Natural killer cell treated with Interleukin-12 subunit alpha and Interleukin-12 subunit beta and Interleukin-15 and Interleukin-18, amount 100 ng/mL, for 72 hours (primary cell): ENCODE measurements at regions not wholly inside any gene's neighbourhood (a gene's known extent, or its start where the extent isn't known, plus 50 kb on each side); places are given as distances from the start of the nearest gene placed in this dataset.

Source experiments
- ATAC-seq, 2 donors: fragments of 150-1000 bp; cut with Tn5 transposase in 1 of 2; sonication (Bioruptor Pico), chemical (Tn5 transposase) in 1 of 2; 2 replicates each; pipeline ENCODE4 v1.10.0; 2021
- DNase-seq: peaks from one replicate; pipeline ENCODE4 v3.0.0; 2022; ENCODE audit warnings: low spot score
- H3K27ac Mint-ChIP-seq, 2 donors: 1 replicate in 1 of 2; 2 replicates in 1 of 2; pipeline ENCODE4 v1.8.0; 2022; ENCODE audit warnings: mixed read lengths in 2 of 2, mild to moderate bottlenecking in 1 of 2, moderate library complexity in 1 of 2
- H3K27me3 Mint-ChIP-seq, 2 donors: 1 replicate in 1 of 2; 2 replicates in 1 of 2; pipeline ENCODE4 v1.8.0; 2022; ENCODE audit warnings: mixed read lengths in 2 of 2
- H3K36me3 Mint-ChIP-seq: one replicate; pipeline ENCODE4 v1.8.0; 2022; ENCODE audit warnings: mixed read lengths
- H3K4me1 Mint-ChIP-seq, 2 donors: 1 replicate in 1 of 2; 2 replicates in 1 of 2; pipeline ENCODE4 v1.8.0; 2022; ENCODE audit warnings: low read depth in 2 of 2, mixed read lengths in 2 of 2, mild to moderate bottlenecking in 1 of 2
- H3K4me3 Mint-ChIP-seq: one replicate; pipeline ENCODE4 v1.8.0; 2022; ENCODE audit warnings: mixed read lengths
- H3K9me3 Mint-ChIP-seq: 2 replicates; pipeline ENCODE4 v1.8.0; 2022; ENCODE audit warnings: mixed read lengths

DNA sequence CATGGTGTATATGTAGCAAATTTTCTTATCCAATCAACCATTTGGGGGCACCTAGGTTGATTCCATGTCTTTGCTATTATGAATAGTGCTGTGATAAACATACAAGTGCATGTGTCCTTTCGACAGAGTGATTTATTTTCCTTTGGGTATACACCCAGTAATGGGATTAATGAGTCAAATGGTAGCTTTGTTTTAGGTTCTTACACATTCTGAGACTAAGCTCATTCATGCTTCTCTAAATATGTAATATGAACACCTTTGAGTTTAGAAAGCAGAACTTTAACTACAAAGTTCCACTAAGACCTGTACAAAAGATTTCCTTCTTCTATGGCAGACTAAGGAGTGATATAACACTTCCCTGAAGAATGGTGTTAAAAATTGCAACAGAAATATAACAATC lies 627.0 kb downstream of the KCNA4 start:
- Mint-ChIP-seq H3K4me1 (no peaks in the 10 kb centered on the region), H3K36me3 (no peaks in the 10 kb centered on the region), H3K4me3 (no peak overlapping the region), H3K27me3 (no peaks in the 10 kb centered on the region), H3K9me3 (no peaks in the 10 kb centered on the region), H3K27ac (no peak overlapping the region)
- ATAC-seq (no peak), DNase-seq (no peak)

- no peak overlapping the region for H3K4me3 Mint-ChIP-seq
- H3K4me1 Mint-ChIP-seq, result no peaks in the 10 kb centered on the region
- H3K9me3 Mint-ChIP-seq, result peaks cover 13% of the 10 kb centered on the region
- DNase-seq, result no peak
- peaks cover 15% of the 10 kb centered on the region for H3K36me3 Mint-ChIP-seq
- no peak for ATAC-seq
- no peak overlapping the region for H3K27ac Mint-ChIP-seq
- H3K27me3 Mint-ChIP-seq, result no peaks in the 10 kb centered on the region
Observed at GRCh38 chr11:29373725-29374124, 643.1 kb downstream of the KCNA4 start.

GRCh38 chr11:29368126-29368525 lies 648.7 kb downstream of the KCNA4 start:
- Mint-ChIP-seq H3K27me3 (no peaks in the 10 kb centered on the region), H3K4me1 (no peaks in the 10 kb centered on the region), H3K4me3 (no peak overlapping the region), H3K27ac (no peak overlapping the region), H3K36me3 (peaks cover 9% of the 10 kb centered on the region), H3K9me3 (peaks cover 16% of the 10 kb centered on the region)
- DNase-seq (no peak), ATAC-seq (no peak)

- no peaks in the 10 kb centered on the region for H3K27me3 Mint-ChIP-seq
- no peak for DNase-seq
- H3K4me3 Mint-ChIP-seq, result no peak overlapping the region
- H3K27ac Mint-ChIP-seq, result no peak overlapping the region
- H3K4me1 Mint-ChIP-seq, result no peaks in the 10 kb centered on the region
- peaks cover 15% of the 10 kb centered on the region for H3K9me3 Mint-ChIP-seq
- no peak for ATAC-seq
- H3K36me3 Mint-ChIP-seq, result peaks cover 6% of the 10 kb centered on the region
Observed at GRCh38 chr11:29364006-29364405, 652.8 kb downstream of the KCNA4 start.

GRCh38 chr11:29361369-29361768 lies 655.5 kb downstream of the KCNA4 start:
- peaks cover 11% of the 10 kb centered on the region for H3K9me3 Mint-ChIP-seq
- H3K4me3 Mint-ChIP-seq, result no peak overlapping the region
- ATAC-seq (no peak), DNase-seq (no peak)
- H3K27ac Mint-ChIP-seq, result no peak overlapping the region
- H3K27me3 Mint-ChIP-seq, result no peaks in the 10 kb centered on the region
- H3K4me1 Mint-ChIP-seq, result no peaks in the 10 kb centered on the region
- H3K36me3 Mint-ChIP-seq, result peaks cover 6% of the 10 kb centered on the region

GRCh38 chr11:29353833-29354232 lies 663.0 kb downstream of the KCNA4 start:
- Mint-ChIP-seq H3K4me1 (no peaks in the 10 kb centered on the region), H3K27ac (no peak overlapping the region), H3K9me3 (no peaks in the 10 kb centered on the region), H3K36me3 (no peaks in the 10 kb centered on the region), H3K4me3 (no peak overlapping the region), H3K27me3 (no peaks in the 10 kb centered on the region)
- ATAC-seq (no peak), DNase-seq (no peak)

DNA sequence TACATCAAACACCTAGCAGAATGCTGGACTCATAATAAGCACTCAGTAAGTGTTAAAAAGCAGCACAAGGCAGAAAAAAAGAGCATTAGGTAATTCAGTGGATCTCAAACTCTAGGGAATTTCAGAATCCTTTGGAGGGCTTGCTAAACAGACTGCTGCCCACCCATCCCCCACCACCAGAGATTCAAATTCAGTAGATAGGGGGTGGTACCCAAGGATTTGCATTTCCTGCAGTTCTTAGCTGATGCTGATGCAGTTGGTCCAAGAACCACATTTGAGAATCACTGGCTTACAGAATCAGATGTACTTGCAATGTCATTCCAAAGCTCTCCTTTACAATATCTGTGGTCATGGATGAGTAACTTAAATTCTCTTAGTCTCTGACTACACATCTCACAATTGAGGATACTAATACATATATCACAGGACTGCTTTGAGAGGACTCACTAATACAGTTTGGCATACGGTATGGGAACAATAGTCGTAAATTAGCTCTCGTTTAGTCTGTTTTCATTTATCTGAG lies 664.5 kb downstream of the KCNA4 start:
- H3K36me3 Mint-ChIP-seq, result no peaks in the 10 kb centered on the region
- H3K4me3 Mint-ChIP-seq, result no peak overlapping the region
- no peaks in the 10 kb centered on the region for H3K4me1 Mint-ChIP-seq
- DNase-seq, result no peak
- H3K27me3 Mint-ChIP-seq, result no peaks in the 10 kb centered on the region
- H3K27ac Mint-ChIP-seq, result no peak overlapping the region
- H3K9me3 Mint-ChIP-seq, result no peaks in the 10 kb centered on the region
- no peak for ATAC-seq

DNA sequence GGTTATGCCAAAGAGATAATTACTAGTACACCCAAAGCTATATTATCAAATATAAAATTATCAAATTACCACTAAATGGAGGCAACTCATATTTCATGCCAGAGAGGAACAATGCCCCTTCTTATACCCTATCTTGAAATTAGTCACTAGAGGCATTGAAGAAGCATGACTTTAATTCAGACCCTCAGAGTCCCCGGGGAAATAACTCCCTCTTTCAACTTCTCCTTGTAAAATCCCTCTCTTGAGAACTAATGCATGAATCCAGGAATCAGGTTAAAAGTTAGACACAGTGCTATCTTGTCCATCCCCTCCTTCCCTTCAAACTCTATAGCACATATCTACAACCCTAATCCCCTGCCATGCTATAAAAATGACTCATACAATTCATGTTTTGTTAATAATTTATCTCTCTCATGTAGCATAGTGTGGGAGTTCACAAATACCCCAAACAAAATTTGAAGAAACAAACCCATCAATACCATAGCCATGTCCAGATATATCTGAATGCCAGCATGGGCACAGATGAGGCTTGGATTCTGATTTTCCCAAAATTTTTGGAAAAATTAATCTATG lies 665.4 kb downstream of the KCNA4 start:
- Mint-ChIP-seq H3K27ac (no peak overlapping the region), H3K9me3 (no peaks in the 10 kb centered on the region), H3K36me3 (no peaks in the 10 kb centered on the region), H3K27me3 (no peaks in the 10 kb centered on the region), H3K4me3 (no peak overlapping the region), H3K4me1 (no peaks in the 10 kb centered on the region)
- ATAC-seq (no peak), DNase-seq (no peak)

- DNase-seq (no peak), ATAC-seq (no peak)
- Mint-ChIP-seq H3K36me3 (no peaks in the 10 kb centered on the region), H3K4me1 (no peaks in the 10 kb centered on the region), H3K4me3 (no peak overlapping the region), H3K27ac (no peak overlapping the region), H3K9me3 (no peaks in the 10 kb centered on the region), H3K27me3 (no peaks in the 10 kb centered on the region)
Observed at GRCh38 chr11:29343465-29344333, 673.1 kb downstream of the KCNA4 start.

DNA sequence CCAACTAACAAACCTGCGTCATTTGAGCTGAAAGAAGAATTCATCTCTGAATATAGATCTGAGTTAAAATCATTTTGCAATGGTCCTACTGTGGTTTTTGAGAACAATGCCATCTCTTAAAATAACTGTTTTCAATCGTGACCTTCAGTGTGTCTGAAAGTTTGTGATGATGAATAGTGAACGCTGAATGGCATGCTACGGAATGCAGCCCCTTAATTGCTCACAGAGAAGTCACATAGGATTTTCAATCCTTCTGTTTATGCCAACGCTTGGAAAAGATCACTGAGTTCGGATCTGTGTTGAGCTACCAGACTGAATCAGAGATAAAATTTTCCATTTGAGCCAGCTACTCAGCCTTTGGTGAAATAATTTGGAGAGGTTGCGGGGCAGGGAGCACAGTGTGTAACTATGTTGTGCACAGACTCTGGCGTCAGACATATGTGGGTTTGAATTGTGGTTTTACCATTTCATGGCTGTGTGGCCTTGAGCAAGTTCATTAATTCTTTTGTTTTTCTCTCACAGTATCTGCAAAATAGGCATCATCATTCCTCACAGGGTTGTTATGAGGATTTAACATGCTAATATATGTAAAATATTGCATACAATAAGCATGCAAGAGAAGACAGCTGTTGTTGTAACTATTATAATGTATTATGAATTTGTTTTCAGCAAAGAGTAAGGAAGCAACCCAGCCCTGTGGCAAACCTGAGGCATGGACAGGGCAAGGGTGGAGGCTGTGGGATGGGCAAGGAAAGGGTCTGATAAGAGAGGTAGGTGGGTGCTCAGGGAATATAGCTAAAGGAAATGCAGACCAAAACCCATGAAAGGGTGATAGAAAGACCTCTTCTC lies 679.9 kb downstream of the KCNA4 start:
- ATAC-seq, result no peak
- no peaks in the 10 kb centered on the region for H3K4me1 Mint-ChIP-seq
- no peak for DNase-seq

DNA sequence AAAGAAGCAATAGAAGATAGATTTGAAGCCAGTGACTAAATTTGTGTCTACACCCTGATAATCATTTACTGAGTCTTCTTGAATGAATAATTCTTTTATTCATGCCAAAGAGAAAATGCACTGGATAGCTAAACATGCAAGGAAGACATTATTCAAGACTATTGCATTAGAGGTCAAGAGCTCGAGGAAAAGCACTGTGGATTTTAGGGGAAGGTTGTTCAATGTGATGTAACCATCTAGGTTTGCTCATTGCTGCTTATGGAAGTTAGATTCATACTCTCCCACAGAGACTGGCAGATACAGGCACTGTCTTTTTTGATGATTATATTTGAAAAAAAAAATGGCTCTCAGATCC lies 682.1 kb downstream of the KCNA4 start:
- ATAC-seq (no peak), DNase-seq (no peak)
- H3K9me3 Mint-ChIP-seq, result peaks cover 13% of the 10 kb centered on the region
- H3K36me3 Mint-ChIP-seq, result no peaks in the 10 kb centered on the region
- H3K4me1 Mint-ChIP-seq, result no peaks in the 10 kb centered on the region
- no peak overlapping the region for H3K27ac Mint-ChIP-seq
- H3K27me3 Mint-ChIP-seq, result no peaks in the 10 kb centered on the region
- no peak overlapping the region for H3K4me3 Mint-ChIP-seq

More for the DNA sequence above, 679.9 kb downstream of the KCNA4 start:
- Mint-ChIP-seq H3K36me3 (no peaks in the 10 kb centered on the region), H3K27ac (no peak overlapping the region), H3K4me3 (no peak overlapping the region), H3K27me3 (no peaks in the 10 kb centered on the region), H3K9me3 (peaks cover 13% of the 10 kb centered on the region)

DNA sequence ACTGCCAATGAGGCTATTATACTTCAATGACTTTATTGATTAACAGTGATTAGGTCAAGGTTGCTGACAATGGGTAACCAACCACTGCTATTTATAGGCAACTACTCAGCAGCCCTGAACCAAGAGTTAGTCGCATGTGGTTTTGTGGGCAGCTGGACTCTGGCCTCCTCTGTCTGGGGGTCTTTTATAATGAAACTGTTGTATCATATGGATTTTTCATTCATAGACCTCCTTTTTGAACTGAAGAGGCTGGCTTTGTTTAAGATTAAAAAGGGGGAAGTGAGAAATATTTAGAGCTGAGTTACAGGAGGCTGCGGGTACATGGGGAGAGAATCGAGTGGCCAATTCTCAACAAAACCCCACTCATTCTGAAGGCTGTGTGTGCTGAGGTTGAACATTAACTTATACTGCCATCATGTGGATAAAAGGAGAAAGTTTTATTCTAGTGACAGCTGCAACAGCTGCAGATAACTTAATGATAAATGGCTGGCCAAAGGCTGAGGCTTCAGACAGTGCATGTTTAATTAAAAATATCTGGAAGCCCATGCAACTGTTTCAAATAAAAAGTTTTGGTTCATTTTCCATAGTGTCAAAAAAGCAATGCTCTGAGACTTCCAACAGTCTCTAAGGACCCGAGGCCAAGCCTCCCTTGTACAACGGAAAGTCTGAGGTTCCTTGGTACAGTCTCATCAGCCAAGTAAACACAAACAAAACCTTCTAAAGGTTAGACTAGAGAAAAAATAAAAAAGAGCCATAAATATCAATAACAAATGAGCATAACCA lies 682.6 kb downstream of the KCNA4 start:
- no peak for ATAC-seq
- H3K27me3 Mint-ChIP-seq, result no peaks in the 10 kb centered on the region
- H3K9me3 Mint-ChIP-seq, result peaks cover 13% of the 10 kb centered on the region

GRCh38 chr11:29331451-29332010 lies 685.3 kb downstream of the KCNA4 start:
- no peaks in the 10 kb centered on the region for H3K4me1 Mint-ChIP-seq
- H3K4me3 Mint-ChIP-seq, result no peak overlapping the region
- DNase-seq, result no peak
- H3K36me3 Mint-ChIP-seq, result peaks cover 6% of the 10 kb centered on the region
- no peak for ATAC-seq
- H3K9me3 Mint-ChIP-seq, result peaks cover 9% of the 10 kb centered on the region
- H3K27me3 Mint-ChIP-seq, result no peaks in the 10 kb centered on the region
- no peak overlapping the region for H3K27ac Mint-ChIP-seq

More for the DNA sequence above, 682.6 kb downstream of the KCNA4 start:
- Mint-ChIP-seq H3K4me1 (no peaks in the 10 kb centered on the region), H3K36me3 (no peaks in the 10 kb centered on the region), H3K27ac (no peak overlapping the region), H3K4me3 (no peak overlapping the region)
- DNase-seq, result no peak
